Activated T-cell treated with anti-CD3 and anti-CD28 coated beads, Interleukin-2, amount 50 U/mL, for 24 hours (primary cell): ENCODE measurements at regions not wholly inside any gene's neighbourhood (a gene's known extent, or its start where the extent isn't known, plus 50 kb on each side); places are given as distances from the start of the nearest gene placed in this dataset.

ENCODE experiments used
- DNase-seq: peaks from one replicate; pipeline ENCODE4 v3.0.0-alpha.2; 2020
- H3K27ac Mint-ChIP-seq: 2 replicates; pipeline ENCODE4 v1.8.0; 2020; ENCODE audit warnings: mild to moderate bottlenecking, mixed read lengths
- H3K27me3 Mint-ChIP-seq: 2 replicates; pipeline ENCODE4 v1.8.0; 2020; ENCODE audit warnings: mixed read lengths
- H3K36me3 Mint-ChIP-seq: 2 replicates; pipeline ENCODE4 v1.8.0; 2020; ENCODE audit warnings: low read depth, mixed read lengths
- H3K4me1 Mint-ChIP-seq: 2 replicates; pipeline ENCODE4 v1.8.0; 2020; ENCODE audit warnings: low read depth, mixed read lengths
- H3K4me3 Mint-ChIP-seq: 2 replicates; pipeline ENCODE4 v1.8.0; 2020; ENCODE audit warnings: mild to moderate bottlenecking, moderate library complexity, mixed read lengths
- H3K9me3 Mint-ChIP-seq: 2 replicates; pipeline ENCODE4 v1.8.0; 2020; ENCODE audit warnings: mixed read lengths

- Mint-ChIP-seq H3K4me3 (no peak overlapping the region), H3K4me1 (no peaks in the 10 kb centered on the region), H3K9me3 (no peaks in the 10 kb centered on the region), H3K27me3 (peaks cover 16% of the 10 kb centered on the region), H3K36me3 (no peaks in the 10 kb centered on the region), H3K27ac (no peak overlapping the region)
- DNase-seq: no peak
Measured at GRCh38 chr2:118274841-118275510, 186.7 kb downstream of the INSIG2 start.

DNA sequence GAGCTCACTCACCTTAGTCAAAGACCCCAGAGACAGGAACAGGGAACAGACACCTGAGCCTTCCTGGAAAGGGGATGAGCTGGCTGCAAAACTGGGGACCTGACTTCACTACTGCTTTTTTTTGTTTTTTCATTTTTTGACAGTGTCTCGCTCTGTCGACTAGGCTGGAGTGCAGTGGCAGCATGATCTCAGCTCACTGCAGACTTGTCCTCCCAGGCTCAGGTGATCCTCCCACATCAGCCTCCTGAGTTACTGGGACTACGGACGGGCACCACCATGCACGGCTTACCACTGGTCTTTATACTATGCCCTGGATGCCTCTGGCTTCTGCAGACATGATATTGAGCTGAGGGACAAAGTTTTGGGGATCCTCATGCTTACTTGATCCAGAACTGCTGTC, 184.1 kb downstream of the INSIG2 start:
- Mint-ChIP-seq H3K4me1 (no peaks in the 10 kb centered on the region), H3K27ac (no peak overlapping the region), H3K36me3 (no peaks in the 10 kb centered on the region), H3K4me3 (no peak overlapping the region), H3K9me3 (no peaks in the 10 kb centered on the region), H3K27me3 (peaks cover 27% of the 10 kb centered on the region)
- no peak for DNase-seq

DNA sequence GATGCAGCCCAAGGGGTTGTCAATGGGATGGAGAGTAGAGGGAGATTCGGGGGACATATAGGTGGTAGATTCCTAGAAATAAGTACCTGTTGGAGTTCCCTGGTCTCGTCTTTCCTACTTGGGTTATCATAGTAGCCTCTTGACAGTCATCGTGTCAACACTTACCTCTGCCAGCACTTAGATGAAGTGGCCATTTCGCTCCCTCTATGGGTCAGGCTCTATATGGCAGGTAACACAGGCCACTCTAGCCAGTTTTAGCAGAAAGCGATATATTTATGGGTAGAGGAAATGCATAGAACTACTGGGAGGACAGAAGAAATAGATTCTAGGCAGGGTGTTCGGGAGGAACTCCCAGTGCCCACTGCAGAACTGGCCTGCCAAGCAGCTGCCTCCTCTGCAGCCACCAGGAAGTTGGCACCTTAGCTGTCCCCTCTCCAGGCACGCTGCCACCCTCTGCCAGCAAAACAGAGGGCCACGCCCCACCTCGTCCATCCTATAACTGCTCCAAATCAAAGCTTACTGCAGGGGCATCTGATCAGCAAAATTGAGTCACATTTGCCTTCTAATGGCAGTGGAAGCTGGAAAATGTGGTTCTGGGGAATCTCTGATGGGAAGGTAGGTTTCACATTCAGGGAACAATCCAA, 181.3 kb downstream of the INSIG2 start:
- Mint-ChIP-seq H3K4me3 (no peak overlapping the region), H3K27me3 (peaks cover 22% of the 10 kb centered on the region), H3K4me1 (no peaks in the 10 kb centered on the region), H3K9me3 (no peaks in the 10 kb centered on the region), H3K27ac (no peak overlapping the region), H3K36me3 (no peaks in the 10 kb centered on the region)
- DNase-seq: no peak

- H3K4me3 Mint-ChIP-seq: no peak overlapping the region
- H3K36me3 Mint-ChIP-seq: no peaks in the 10 kb centered on the region
- H3K9me3 Mint-ChIP-seq: no peaks in the 10 kb centered on the region
- no peak overlapping the region for H3K27ac Mint-ChIP-seq
- DNase-seq: no peak
- H3K4me1 Mint-ChIP-seq: no peaks in the 10 kb centered on the region
- peaks cover 22% of the 10 kb centered on the region for H3K27me3 Mint-ChIP-seq
Measured at GRCh38 chr2:118268268-118268667, 180.0 kb downstream of the INSIG2 start.

GRCh38 chr2:118265873-118266455, 177.7 kb downstream of the INSIG2 start:
- Mint-ChIP-seq H3K4me3 (no peak overlapping the region), H3K36me3 (no peaks in the 10 kb centered on the region), H3K4me1 (no peaks in the 10 kb centered on the region), H3K27ac (no peak overlapping the region), H3K27me3 (peaks cover 28% of the 10 kb centered on the region), H3K9me3 (no peaks in the 10 kb centered on the region)
- DNase-seq: no peak

DNA sequence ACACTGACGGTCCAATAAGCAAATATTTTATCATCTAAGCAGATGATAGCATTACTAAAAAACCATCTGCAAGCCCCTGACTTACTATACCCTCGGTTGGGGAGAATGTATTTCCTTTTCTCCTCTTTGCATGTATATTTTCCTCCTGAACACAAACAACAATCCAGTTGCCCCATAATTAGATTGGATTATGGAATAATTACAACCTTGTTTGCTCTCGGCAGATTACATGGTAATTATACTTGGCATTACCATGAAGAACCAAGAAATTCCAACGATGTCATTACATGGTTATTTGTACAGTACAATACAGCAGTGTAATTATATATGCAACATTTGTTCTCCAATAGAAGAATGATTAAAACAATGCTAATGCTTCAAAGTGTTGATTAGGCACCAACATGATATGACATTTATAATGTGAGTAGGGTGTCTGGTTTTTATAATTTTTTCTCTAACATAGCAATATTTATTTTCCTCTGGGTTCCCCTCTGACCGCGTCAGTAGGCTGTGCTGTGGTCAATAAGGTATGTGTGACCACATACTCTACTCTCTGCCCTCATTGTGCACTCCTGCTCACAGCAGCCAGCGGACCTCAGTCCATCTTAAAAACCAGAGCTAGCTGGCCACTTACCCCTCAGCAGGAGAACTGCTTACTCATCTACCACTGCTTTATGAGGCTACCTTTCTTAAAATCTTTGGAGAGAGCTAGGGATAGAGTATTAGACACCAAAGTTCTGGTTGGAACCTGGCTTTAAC, 176.1 kb downstream of the INSIG2 start:
- Mint-ChIP-seq H3K27ac (no peak overlapping the region), H3K4me3 (no peak overlapping the region), H3K4me1 (no peaks in the 10 kb centered on the region), H3K9me3 (no peaks in the 10 kb centered on the region), H3K36me3 (no peaks in the 10 kb centered on the region), H3K27me3 (peaks cover 25% of the 10 kb centered on the region)
- DNase-seq: no peak

DNA sequence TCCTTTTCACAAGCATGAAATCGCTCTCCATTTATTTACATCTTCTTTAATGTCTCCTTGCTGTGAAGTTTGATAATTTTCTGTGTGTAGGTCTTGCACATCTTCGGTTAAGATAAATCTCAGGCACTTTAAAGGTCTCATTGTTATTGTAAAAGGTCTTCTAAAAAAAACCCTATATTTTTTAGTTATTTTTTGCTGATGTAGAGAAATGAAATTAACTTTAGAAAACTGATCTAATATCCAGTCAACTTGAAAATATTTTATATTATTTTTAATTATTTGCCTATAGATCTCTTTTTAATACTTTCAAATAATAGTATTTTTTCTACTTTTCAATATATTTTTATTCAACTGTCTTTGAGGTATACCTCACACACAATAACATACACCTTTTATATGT, 169.4 kb downstream of the INSIG2 start:
- H3K4me3 Mint-ChIP-seq: no peak overlapping the region
- no peaks in the 10 kb centered on the region for H3K36me3 Mint-ChIP-seq
- no peak overlapping the region for H3K27ac Mint-ChIP-seq
- no peak for DNase-seq
- H3K9me3 Mint-ChIP-seq: no peaks in the 10 kb centered on the region
- H3K4me1 Mint-ChIP-seq: no peaks in the 10 kb centered on the region
- H3K27me3 Mint-ChIP-seq: peaks cover 39% of the 10 kb centered on the region

GRCh38 chr2:118255771-118256372, 167.6 kb downstream of the INSIG2 start:
- peaks cover 37% of the 10 kb centered on the region for H3K27me3 Mint-ChIP-seq
- H3K9me3 Mint-ChIP-seq: no peaks in the 10 kb centered on the region
- H3K36me3 Mint-ChIP-seq: no peaks in the 10 kb centered on the region
- no peak overlapping the region for H3K27ac Mint-ChIP-seq
- H3K4me1 Mint-ChIP-seq: no peaks in the 10 kb centered on the region
- no peak overlapping the region for H3K4me3 Mint-ChIP-seq
- DNase-seq: no peak

DNA sequence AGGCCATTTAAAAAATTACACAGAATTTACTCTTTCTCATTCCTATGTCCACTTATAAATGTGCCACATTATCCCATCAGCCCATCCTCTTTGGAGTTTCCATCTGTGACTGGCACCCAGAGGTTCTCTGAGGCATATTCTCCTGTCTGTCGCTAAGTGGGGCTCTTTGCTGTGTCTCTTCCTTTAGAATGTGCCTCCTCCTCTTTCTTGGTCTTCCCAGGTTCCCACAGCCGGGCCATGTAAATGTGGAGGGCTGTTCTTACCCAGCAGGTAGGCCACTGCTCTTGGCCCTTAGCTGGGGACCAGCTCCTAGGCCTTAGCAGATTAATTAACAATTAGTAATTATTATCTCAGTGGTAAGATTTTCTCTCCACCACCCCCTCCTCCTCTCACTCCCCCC, 167.0 kb downstream of the INSIG2 start:
- no peaks in the 10 kb centered on the region for H3K4me1 Mint-ChIP-seq
- H3K27me3 Mint-ChIP-seq: peaks cover 35% of the 10 kb centered on the region
- H3K4me3 Mint-ChIP-seq: no peak overlapping the region
- no peak overlapping the region for H3K27ac Mint-ChIP-seq
- no peaks in the 10 kb centered on the region for H3K36me3 Mint-ChIP-seq
- H3K9me3 Mint-ChIP-seq: no peaks in the 10 kb centered on the region
- no peak for DNase-seq

DNA sequence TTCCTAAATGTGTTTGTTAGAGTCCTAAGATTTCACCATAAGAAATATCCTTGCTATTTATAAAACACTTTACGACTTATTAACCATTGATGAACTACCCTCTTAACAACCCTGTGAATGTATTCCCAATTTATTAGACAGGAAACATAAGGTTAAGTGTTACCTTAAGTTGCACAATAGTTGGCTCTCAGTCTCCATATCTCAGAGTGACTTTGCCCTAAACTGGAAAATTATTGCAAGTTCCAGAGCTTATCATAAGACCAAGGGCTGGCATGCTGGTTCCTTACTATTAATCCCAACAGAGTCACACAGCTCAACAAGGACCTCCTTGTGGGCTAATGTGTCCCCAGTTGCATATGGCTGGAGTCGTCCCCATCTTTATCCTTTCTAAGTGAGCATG, 165.8 kb downstream of the INSIG2 start:
- DNase-seq: no peak
- Mint-ChIP-seq H3K36me3 (no peaks in the 10 kb centered on the region), H3K9me3 (no peaks in the 10 kb centered on the region), H3K4me3 (no peak overlapping the region), H3K27me3 (peaks cover 39% of the 10 kb centered on the region), H3K4me1 (no peaks in the 10 kb centered on the region), H3K27ac (no peak overlapping the region)

DNA sequence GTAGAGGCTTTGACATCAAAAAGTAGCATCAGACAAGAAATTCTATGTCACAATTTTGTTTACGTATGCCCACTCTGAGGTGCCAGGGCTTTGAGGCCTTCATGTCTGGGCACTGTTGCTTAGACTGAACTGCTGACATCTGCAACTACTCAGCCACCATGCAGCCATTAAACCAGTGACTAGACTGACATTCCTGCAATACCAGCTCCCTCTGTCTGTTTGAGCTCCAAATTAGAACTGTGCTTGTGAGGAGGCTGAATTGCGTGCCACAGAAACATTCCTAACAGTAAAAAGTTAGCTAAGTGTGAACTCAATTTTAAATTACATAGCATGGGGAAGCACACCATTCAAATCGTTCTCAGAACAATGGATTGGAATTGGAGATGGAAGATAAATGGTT, 163.2 kb downstream of the INSIG2 start:
- Mint-ChIP-seq H3K27ac (no peak overlapping the region), H3K4me1 (no peaks in the 10 kb centered on the region), H3K36me3 (no peaks in the 10 kb centered on the region), H3K9me3 (no peaks in the 10 kb centered on the region), H3K27me3 (peaks cover 26% of the 10 kb centered on the region), H3K4me3 (no peak overlapping the region)
- no peak for DNase-seq

GRCh38 chr2:118250463-118250862, 162.2 kb downstream of the INSIG2 start:
- Mint-ChIP-seq H3K36me3 (no peaks in the 10 kb centered on the region), H3K9me3 (no peaks in the 10 kb centered on the region), H3K4me1 (no peaks in the 10 kb centered on the region), H3K4me3 (no peak overlapping the region), H3K27ac (no peak overlapping the region), H3K27me3 (peaks cover 28% of the 10 kb centered on the region)
- DNase-seq: no peak

GRCh38 chr2:118250001-118250400, 161.7 kb downstream of the INSIG2 start:
- Mint-ChIP-seq H3K4me3 (no peak overlapping the region), H3K27me3 (peaks cover 27% of the 10 kb centered on the region), H3K4me1 (no peaks in the 10 kb centered on the region), H3K9me3 (no peaks in the 10 kb centered on the region), H3K27ac (no peak overlapping the region), H3K36me3 (no peaks in the 10 kb centered on the region)
- no peak for DNase-seq

GRCh38 chr2:118249531-118249930, 161.3 kb downstream of the INSIG2 start:
- H3K27me3 Mint-ChIP-seq: peaks cover 29% of the 10 kb centered on the region
- H3K9me3 Mint-ChIP-seq: no peaks in the 10 kb centered on the region
- no peaks in the 10 kb centered on the region for H3K4me1 Mint-ChIP-seq
- no peak overlapping the region for H3K4me3 Mint-ChIP-seq
- H3K27ac Mint-ChIP-seq: no peak overlapping the region
- H3K36me3 Mint-ChIP-seq: no peaks in the 10 kb centered on the region
- no peak for DNase-seq
